GM13976 (cell line): ENCODE measurements at regions not wholly inside any gene's neighbourhood (a gene's known extent, or its start where the extent isn't known, plus 50 kb on each side); places are given as distances from the start of the nearest gene placed in this dataset.

Experiments
- DNase-seq: peaks from one replicate; pipeline ENCODE4 v3.0.0; 2012; ENCODE audit warnings: low spot score
- in situ Hi-C: fragments of 300-500 bp; cut with MboI; formaldehyde crosslinking; loops from one replicate; pipeline ENCODE4 v1.12.0; 2022; ENCODE audit warnings: low sequenced_read_pairs, mixed read lengths, inconsistent platforms; ENCODE audit not compliant: unreplicated experiment
- TF ChIP-seq, protein P1 (sequence below): IDR thresholded peaks from 2 replicates; pipeline ENCODE4 v1.5.1; 2012; ENCODE audit warnings: borderline replicate concordance, mild to moderate bottlenecking; ENCODE audit not compliant: insufficient read depth; ENCODE audit errors: extremely low read depth, missing control alignments, control extremely low read depth

DNA sequence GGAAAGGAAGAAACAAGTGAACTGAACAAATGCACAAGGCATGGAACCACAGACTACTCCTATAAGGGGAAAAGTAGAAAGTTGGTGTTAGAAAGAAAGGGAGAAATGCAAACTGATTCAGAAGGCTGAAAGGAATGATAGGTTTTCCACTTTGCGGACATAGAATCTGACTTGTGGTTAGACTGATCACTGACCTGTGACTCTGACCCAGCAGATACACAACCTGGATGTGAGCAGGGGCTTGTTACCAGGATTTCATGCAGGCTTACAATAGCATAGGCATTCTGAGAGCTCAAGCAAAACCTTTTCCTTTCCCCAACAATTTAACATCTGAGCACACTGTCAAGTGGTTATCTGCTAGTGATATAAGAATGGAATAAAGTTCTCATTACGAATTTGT lies 237.0 kb upstream of the CDH20 start:
- no peak for DNase-seq
- in situ Hi-C loops, result loop anchor here (25.0 kb wide), 1 partner anchor 391 kb away; no protein-coding TSS in a partner anchor
- TF ChIP-seq, protein P1, sequence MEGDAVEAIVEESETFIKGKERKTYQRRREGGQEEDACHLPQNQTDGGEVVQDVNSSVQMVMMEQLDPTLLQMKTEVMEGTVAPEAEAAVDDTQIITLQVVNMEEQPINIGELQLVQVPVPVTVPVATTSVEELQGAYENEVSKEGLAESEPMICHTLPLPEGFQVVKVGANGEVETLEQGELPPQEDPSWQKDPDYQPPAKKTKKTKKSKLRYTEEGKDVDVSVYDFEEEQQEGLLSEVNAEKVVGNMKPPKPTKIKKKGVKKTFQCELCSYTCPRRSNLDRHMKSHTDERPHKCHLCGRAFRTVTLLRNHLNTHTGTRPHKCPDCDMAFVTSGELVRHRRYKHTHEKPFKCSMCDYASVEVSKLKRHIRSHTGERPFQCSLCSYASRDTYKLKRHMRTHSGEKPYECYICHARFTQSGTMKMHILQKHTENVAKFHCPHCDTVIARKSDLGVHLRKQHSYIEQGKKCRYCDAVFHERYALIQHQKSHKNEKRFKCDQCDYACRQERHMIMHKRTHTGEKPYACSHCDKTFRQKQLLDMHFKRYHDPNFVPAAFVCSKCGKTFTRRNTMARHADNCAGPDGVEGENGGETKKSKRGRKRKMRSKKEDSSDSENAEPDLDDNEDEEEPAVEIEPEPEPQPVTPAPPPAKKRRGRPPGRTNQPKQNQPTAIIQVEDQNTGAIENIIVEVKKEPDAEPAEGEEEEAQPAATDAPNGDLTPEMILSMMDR, result no peak

DNA sequence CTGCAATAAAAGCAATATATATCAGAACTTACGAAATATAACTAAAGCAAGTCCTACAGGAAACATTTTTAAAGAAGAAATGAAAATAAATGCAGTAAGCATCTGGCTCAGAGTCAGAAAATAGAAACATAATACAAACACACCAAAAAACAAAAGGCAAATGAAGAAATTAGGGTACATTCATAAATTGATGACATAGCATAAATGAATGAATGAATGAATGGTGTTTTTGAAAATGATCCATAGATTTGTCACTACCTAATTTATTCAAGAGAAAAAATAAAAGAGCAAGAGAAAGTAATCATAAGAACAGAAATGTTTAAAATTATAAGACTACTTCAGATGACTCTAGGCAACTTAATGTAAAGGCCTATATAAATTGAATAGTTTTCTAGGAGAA lies 226.1 kb upstream of the CDH20 start:
- TF ChIP-seq, protein P1, result no peak
- no peak for DNase-seq
- in situ Hi-C loops, result no loop called here

DNA sequence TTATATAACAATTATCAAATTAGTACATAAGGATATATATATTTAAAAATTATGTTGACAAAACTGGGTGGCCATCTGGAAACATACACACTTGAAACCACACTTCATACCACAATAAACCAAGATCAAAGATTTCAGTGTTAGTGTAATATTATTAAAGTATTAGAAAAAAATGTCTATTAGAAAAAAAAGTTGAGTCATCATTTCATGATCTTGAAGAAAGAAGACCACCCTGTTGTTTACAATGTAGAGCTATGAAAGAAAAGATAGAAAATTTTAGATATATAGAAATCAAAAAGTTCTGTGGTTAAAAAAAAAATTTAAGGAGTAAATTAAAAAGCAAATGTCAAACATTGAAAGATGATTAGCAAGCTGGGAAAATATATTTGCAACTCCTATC lies 224.5 kb upstream of the CDH20 start:
- no peak for DNase-seq
- in situ Hi-C loops, result no loop called here
- TF ChIP-seq, protein P1, result no peak

DNA sequence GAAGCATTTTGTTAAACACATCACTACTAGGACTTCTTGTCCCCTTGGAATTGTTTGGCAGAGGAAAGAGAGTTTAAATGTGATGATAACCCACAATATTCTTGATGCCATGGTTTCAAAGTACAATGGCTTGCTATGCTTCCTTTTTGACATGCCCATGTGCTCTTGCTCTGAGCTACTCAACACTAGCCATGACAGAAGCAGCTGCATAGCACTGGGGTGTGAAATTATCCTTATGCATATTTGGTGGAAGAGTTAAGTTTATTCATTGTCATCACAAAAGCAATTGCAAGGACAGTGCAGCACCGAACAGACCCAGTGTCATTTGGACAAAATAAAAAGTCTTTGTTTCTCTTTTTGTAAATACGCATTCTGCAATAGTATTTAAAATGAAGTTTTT lies 209.9 kb upstream of the CDH20 start:
- DNase-seq, result no peak
- TF ChIP-seq, protein P1, result no peak
- in situ Hi-C loops, result no loop called here

DNA sequence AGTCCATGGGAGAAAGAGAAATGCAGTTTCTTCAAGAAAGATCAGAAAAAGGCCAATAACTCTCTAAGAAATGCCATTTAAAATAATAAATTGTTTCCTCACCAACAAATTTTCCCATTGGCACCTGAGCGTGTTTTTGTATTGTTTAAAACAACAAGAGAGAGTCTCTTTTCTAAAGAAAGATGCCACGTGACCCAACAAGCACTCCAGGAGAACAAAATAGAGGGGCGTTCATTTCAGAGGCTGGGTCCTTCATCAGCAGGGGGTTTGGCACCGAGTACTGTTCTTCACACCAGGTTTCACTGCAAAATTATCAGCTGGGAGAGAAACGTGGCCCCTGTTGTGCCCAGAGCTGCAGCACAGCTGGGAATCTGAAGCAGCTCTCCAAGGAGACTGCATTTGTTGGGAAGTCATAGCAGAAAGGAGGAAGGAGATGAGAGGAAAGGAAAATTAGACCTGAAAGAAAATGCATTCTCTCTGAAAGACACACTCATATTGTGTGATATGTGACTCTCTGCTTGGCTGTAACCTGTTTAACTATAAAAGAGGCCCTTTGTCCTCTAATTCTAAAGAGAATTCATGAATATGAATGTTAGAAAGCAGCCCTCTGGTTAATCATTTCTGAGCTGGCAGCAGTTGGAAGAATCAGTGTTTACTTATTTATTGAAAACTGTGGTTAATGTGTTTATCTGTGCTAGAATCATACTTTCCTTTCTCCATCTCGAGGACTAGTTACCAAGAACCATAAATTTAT lies 205.3 kb upstream of the CDH20 start:
- TF ChIP-seq, protein P1, result no peak
- in situ Hi-C loops, result no loop called here
- DNase-seq, result no peak

DNA sequence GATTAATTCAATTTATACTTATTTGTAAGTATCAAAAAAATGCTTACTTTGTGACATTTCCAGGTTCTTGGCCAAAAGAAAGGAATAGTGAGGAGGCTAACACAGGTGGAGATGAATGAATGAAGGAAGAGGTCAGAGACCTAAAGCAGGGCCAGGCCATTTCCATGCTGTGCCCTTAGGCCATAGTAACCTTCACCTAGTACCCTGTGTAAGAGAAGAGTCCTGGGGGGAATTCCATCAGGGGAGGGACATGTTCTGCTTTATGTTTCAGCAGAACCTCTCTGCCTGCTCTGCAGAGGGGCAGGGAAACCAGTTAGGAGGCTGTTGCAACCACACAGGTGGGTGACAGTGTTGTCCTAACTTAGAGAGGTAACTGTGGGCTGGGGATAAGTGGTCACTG lies 204.2 kb upstream of the CDH20 start:
- no peak for DNase-seq
- TF ChIP-seq, protein P1, result no peak
- in situ Hi-C loops, result no loop called here
